HEK293 (cell line): ENCODE measurements at regions not wholly inside any gene's neighbourhood (a gene's known extent, or its start where the extent isn't known, plus 50 kb on each side); places are given as distances from the start of the nearest gene placed in this dataset.

Experiments used
- KLF17 ChIP-seq: fragments of 450-650 bp; formaldehyde crosslinking; IDR thresholded peaks from 2 replicates; pipeline ENCODE4 v1.5.1; 2016; ENCODE audit warnings: missing biosample characterization, missing genetic modification characterization
- ZBTB8A ChIP-seq: fragments of 450-650 bp; formaldehyde crosslinking; IDR thresholded peaks from 2 replicates; pipeline ENCODE4 v1.5.1; 2016; ENCODE audit warnings: missing biosample characterization, missing genetic modification characterization
- TF ChIP-seq, protein P1 (sequence below): fragments of 450-650 bp; formaldehyde crosslinking; IDR thresholded peaks from 2 replicates; pipeline ENCODE4 v1.5.1; 2016; ENCODE audit warnings: missing biosample characterization, missing genetic modification characterization

DNA sequence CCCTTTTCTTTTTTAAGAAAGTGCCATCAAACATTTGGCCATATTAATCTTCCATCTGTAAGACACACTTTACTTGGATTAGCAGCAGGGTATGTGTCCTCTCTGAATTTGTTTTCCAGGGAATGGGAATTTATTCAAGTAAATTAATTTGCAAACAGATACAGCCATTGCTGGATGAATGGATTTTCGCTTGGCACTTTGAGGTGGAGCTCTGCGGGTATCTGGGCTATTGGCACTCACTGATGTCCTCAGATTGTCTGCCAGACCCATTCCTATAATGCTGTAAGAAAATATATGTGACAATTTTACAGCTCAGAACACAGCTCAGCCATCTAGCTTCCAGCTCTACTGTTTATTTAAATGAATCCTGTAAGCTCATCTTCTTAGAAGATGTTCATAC is 201.2 kb upstream of the CDH20 start:
- TF ChIP-seq, protein P1, sequence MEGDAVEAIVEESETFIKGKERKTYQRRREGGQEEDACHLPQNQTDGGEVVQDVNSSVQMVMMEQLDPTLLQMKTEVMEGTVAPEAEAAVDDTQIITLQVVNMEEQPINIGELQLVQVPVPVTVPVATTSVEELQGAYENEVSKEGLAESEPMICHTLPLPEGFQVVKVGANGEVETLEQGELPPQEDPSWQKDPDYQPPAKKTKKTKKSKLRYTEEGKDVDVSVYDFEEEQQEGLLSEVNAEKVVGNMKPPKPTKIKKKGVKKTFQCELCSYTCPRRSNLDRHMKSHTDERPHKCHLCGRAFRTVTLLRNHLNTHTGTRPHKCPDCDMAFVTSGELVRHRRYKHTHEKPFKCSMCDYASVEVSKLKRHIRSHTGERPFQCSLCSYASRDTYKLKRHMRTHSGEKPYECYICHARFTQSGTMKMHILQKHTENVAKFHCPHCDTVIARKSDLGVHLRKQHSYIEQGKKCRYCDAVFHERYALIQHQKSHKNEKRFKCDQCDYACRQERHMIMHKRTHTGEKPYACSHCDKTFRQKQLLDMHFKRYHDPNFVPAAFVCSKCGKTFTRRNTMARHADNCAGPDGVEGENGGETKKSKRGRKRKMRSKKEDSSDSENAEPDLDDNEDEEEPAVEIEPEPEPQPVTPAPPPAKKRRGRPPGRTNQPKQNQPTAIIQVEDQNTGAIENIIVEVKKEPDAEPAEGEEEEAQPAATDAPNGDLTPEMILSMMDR (tag by site-specific recombination), result no peak
- TF ChIP-seq ZBTB8A (tag by site-specific recombination), result no peak
- no peak for TF ChIP-seq KLF17 (tag by site-specific recombination)
